ENCODE measurements at regions not wholly inside any gene's neighbourhood (a gene's known extent, or its start where the extent isn't known, plus 50 kb on each side); places are given as distances from the start of the nearest gene placed in this dataset.
A peak's percentile ranks its signal among the peaks of the same experiment; 100 is the strongest.

DNA sequence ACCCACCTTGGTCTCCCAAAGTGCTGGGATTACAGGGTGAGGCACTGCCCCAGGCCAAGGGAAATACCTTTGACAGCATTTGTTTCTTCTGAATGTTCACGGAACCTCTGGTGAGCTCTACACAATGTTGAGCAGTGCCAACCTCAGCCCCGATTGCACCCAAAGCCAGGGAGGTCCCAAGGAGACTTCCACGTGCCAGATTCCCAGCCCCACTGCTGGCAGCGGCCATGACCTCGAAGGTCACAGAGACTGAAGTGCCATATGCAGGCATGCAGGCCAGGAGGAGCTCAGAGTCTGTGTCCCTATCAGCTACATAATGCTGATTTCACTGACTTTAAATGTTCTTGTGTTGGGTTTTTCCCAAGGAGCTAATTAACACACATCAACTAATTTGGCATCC lies 226.4 kb upstream of the FOXF1 start:
- H3K27me3 ChIP-seq = no peaks in the 10 kb centered on the region
- no peak for DNase-seq
- no peaks in the 10 kb centered on the region for H3K36me3 ChIP-seq
- H3K4me1 ChIP-seq = no peaks in the 10 kb centered on the region
- no peak overlapping the region for H3K4me3 ChIP-seq
- H3K27ac ChIP-seq = no peak overlapping the region
- H3K9me3 ChIP-seq (replicated peaks) = no peaks in the 10 kb centered on the region

DNA sequence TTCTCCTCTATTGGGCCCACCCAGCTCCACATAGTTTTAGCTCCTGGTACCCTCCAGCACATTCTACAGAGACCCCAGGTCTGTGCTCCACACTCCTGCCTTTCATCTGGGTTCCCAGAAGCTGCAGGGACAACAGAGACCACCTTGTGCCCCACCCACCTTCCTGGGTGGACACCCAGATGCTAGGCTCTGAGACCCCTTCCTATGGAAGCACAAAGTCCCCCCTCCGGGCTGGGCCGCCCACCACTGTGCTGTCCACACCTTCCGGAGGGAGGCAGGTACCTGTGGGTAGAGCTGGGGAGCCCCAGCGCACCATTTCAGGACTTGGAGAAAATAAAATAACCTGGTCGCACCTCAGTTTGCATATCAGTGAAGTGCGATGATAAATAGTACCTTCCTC lies 224.9 kb upstream of the FOXF1 start:
- Histone ChIP-seq H3K27ac (no peak overlapping the region), H3K36me3 (no peaks in the 10 kb centered on the region), H3K27me3 (no peaks in the 10 kb centered on the region), H3K4me3 (no peak overlapping the region), H3K4me1 (no peaks in the 10 kb centered on the region), H3K9me3 (replicated peaks) (no peaks in the 10 kb centered on the region)
- no peak for DNase-seq

DNA sequence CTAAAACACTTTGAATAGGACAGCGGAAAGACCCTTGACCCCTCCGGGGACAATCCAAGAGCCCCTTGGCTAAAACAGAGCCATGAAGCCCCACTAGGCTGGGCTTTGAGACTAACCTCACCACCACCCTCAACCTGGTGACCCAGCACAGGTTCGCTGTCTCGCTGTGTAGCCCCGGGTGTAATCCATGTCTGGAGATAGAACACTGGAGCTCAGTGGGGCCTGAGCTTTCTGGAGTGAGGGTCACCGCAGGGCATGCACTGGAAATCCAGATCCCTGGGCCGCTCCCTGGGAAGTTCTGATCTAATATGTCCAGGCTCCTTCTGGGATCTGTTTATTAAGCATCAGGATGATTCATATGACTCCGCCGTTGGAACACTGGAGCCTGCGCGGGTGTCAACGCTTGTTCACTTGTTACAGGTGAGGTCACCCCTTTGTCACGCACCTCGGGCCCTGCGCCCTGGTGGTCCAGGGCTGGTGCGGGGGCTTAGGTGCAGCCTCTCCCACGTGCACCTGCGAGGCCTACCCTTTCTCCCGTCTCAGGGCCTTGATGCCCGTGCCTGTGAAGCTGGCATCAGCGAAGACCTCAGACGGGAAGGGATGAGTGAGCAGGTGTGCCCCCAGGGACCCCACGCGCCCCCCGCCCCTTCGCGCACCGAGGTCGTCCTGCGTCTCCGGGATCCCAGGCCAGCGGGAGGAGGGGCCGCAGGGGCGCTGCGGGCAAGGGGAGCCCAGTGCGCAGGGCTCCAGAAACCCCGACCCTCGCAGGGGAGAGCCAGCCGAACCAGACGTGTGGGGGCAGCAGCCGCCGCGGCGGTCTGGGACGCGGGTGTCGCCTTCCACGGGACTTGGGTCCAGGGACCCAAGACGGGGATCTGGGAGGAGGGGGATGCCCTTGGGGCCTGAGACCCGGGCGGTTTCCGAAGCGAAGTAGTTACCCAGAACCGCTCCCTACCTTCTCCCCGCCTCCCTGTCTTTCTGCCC lies 224.1 kb upstream of the FOXF1 start:
- Histone ChIP-seq H3K4me1 (no peaks in the 10 kb centered on the region), H3K36me3 (no peaks in the 10 kb centered on the region), H3K4me3 (no peak overlapping the region), H3K27me3 (no peaks in the 10 kb centered on the region), H3K9me3 (replicated peaks) (no peaks in the 10 kb centered on the region), H3K27ac (no peak overlapping the region)
- no peak for DNase-seq

DNA sequence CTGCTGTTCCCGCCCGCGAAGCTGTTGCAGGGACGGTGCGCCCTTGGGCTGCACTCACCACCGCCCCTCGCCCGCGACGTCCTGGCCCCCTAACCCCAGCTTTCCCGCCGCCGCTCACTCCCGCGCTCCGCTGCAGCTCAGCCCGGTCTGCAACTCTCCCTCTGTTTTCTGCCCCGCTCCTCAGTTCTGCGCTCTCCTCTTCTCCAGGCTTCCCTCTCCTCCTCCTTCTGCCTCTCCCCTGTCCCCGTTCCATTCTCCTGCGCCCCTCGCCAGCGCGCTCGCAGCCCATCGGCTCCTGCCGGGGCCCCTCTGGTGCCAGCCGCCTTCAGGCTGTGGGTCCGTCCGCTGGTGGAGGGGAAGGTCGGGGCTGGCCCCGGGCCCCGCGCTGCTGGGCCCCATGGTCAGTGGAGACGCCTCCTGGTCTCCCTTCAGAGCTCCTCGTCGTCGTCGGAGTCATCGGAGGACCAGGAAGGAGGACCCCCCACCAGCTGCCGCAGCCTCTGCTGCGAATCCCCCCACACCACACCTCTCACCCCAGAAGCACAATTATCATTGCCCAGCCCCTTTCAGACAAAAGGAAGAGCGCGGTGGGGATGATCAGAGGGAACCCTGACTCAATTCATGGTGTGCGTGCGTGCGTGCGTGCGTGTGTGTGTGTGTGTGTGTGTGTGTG lies 223.2 kb upstream of the FOXF1 start:
- Histone ChIP-seq H3K36me3 (no peaks in the 10 kb centered on the region), H3K4me1 (no peaks in the 10 kb centered on the region), H3K4me3 (no peak overlapping the region), H3K27me3 (no peaks in the 10 kb centered on the region), H3K9me3 (replicated peaks) (no peaks in the 10 kb centered on the region), H3K27ac (no peak overlapping the region)
- no peak for DNase-seq

DNA sequence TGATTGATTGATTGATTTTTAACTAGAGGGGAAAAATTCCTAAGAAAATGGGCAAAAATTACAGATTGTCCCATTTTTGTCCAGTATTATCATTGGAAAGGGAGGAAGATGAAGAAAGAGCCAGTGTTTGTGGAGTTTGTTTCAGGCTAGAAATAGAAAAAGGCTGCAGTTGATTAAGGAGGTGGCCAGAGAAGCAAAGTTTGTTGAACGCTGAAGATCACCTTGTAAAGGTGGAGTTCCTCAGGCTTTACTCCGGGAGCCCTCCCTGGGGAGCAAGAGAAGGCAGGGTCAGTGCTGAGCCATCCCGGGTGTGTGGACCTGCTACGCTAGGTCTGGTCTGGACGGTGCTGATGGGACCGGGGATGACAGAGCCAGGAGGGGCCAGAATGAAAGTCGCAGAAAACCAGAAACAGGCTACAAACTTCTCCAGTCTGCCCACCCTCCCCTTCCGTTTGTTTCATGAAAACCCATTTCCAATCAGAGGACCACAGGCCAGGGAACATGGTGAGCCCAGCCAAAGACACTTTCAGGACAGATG lies 222.6 kb upstream of the FOXF1 start:
- H3K36me3 ChIP-seq = no peaks in the 10 kb centered on the region
- no peaks in the 10 kb centered on the region for H3K9me3 ChIP-seq (replicated peaks)
- DNase-seq = no peak
- no peaks in the 10 kb centered on the region for H3K4me1 ChIP-seq
- H3K27me3 ChIP-seq = no peaks in the 10 kb centered on the region
- no peak overlapping the region for H3K27ac ChIP-seq
- H3K4me3 ChIP-seq = no peak overlapping the region

DNA sequence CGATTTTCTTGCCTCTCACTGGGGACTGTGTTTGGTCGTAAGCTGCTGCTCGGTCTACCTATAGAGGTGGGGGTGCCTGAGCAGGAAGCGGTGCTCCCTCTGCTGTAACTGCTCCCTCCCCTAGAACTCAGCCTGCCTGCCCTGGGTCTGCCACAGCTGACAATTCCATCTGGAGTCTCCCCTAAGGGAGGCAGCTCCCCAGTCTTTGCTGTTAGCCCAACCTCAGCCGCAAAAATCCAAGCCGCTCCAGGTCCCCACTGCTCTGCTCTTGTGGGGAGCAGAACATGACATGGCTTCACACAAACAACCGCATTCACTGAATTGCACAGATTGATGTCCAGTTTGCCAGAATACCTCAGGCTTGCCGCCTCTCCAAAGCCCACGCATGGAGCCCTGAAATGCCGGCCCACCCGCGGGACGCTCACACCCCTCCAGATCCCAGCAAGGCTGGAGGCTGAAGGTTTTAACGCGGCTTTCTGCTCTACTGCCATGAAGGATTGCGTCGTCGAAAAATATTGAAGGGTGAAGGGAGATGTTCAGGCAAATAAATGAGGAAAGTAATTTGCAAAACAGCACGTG lies 221.5 kb upstream of the FOXF1 start:
- H3K9me3 ChIP-seq (replicated peaks) = no peaks in the 10 kb centered on the region
- H3K27me3 ChIP-seq = no peaks in the 10 kb centered on the region
- H3K4me3 ChIP-seq = no peak overlapping the region
- H3K4me1 ChIP-seq = peaks cover 3% of the 10 kb centered on the region; the same call in 1 of the 2 replicates
- no peak for DNase-seq
- H3K36me3 ChIP-seq = no peaks in the 10 kb centered on the region
- no peak overlapping the region for H3K27ac ChIP-seq

DNA sequence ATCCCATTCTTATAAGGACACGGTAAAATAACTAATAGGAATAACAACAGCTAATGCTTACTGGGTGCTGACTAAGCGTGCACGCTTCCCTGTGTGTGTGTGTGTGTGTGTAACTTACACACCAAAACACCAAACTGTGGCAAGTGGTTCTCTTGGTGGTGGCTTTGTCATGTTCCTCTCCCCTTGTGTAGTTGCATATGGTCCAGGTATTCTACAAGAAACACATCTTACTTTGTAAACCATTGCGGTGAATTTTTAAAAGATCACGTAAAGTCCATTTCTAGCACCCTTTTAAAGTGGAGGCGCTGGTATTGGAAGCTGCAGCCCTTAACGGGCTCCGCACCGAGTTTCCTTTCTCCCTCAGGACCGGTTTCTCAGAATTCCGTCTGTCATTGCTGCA lies 221.0 kb upstream of the FOXF1 start:
- peaks cover 5% of the 10 kb centered on the region; the same call in 1 of the 2 replicates for H3K4me1 ChIP-seq
- no peak overlapping the region for H3K4me3 ChIP-seq
- H3K27ac ChIP-seq = no peak overlapping the region
- H3K36me3 ChIP-seq = no peaks in the 10 kb centered on the region
- DNase-seq = no peak
- H3K9me3 ChIP-seq (replicated peaks) = no peaks in the 10 kb centered on the region
- H3K27me3 ChIP-seq = no peaks in the 10 kb centered on the region

DNA sequence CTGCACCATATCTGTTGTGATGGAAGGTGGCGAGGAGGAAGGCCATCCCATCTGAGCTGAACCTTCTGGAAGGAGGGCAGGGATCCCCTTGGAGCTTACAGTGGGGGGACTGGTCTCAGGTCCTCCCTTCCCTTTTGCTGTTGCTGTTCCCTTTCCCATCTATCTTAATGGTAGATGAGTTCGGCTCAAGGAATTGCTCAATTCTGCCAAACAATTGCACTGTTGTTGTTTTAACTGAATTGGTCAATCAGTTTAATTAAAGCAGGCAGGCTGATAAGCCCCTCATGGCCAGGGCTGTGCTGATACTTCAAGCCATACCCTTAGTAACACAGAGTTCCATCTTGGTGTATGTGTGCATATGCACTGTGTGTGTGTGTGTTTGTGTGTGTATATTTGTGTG lies 220.4 kb upstream of the FOXF1 start:
- no peak overlapping the region for H3K27ac ChIP-seq
- peaks cover 5% of the 10 kb centered on the region; the same call in 1 of the 2 replicates for H3K4me1 ChIP-seq
- H3K36me3 ChIP-seq = no peaks in the 10 kb centered on the region
- H3K9me3 ChIP-seq (replicated peaks) = no peaks in the 10 kb centered on the region
- DNase-seq = no peak
- H3K27me3 ChIP-seq = no peaks in the 10 kb centered on the region
- H3K4me3 ChIP-seq = no peak overlapping the region

DNA sequence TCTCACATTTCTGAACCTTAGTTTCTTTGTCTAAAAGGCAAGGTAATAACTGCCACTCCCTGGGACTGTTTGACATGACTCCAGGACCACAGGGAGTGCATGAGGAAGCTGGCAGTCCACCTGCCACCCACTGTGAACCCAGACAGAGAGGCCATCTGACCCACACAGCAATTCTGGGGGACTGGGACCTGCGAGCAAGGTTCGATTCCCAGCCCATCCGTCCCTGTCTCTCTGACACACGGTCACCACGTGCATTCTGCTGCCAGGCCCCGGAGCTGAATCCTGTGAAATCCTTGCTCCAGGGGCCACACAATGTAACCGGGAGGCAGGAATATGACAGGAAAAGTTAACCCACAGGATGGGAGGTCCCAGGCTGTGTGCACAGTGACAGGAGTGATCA lies 218.8 kb upstream of the FOXF1 start:
- no peaks in the 10 kb centered on the region for H3K27me3 ChIP-seq
- no peaks in the 10 kb centered on the region for H3K9me3 ChIP-seq (replicated peaks)
- H3K27ac ChIP-seq = no peak overlapping the region
- H3K36me3 ChIP-seq = no peaks in the 10 kb centered on the region
- no peak overlapping the region for H3K4me3 ChIP-seq
- peaks cover 5% of the 10 kb centered on the region; the same call in 1 of the 2 replicates for H3K4me1 ChIP-seq
- no peak for DNase-seq

DNA sequence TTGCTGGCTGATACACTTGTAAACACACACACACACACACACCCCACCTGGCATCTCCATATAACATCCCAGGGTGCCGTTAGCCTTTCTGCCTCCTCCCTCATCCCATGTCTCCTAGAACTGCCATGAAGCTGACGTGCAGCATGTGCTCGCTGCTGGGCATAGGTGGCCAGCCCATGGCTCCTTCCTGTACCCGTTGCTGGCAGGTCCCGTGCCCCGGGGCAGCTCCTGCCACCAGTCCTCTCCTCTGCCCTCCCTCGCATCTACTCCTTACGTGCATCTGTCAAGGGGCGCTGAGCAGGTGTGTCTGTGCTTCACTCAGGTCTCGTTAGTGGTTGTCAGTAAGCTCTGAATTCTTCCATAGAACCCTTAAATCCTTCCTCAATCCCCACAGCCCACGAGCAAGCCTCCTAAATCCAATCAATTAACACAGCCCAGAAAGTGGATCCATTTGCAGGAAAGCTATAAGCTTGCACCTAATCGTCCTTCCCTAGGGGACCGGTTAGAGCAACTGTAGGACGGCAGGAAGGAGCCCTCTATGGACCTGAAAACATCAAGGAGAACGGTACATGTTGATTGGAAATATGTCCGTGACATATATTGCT lies 218.1 kb upstream of the FOXF1 start:
- H3K4me1 ChIP-seq = peaks cover 5% of the 10 kb centered on the region; the same call in 1 of the 2 replicates
- H3K27ac ChIP-seq = no peak overlapping the region
- no peaks in the 10 kb centered on the region for H3K36me3 ChIP-seq
- no peak overlapping the region for H3K4me3 ChIP-seq
- DNase-seq = peak in 1 of 2 experiments; percentile 18
- no peaks in the 10 kb centered on the region for H3K27me3 ChIP-seq
- H3K9me3 ChIP-seq (replicated peaks) = no peaks in the 10 kb centered on the region

DNA sequence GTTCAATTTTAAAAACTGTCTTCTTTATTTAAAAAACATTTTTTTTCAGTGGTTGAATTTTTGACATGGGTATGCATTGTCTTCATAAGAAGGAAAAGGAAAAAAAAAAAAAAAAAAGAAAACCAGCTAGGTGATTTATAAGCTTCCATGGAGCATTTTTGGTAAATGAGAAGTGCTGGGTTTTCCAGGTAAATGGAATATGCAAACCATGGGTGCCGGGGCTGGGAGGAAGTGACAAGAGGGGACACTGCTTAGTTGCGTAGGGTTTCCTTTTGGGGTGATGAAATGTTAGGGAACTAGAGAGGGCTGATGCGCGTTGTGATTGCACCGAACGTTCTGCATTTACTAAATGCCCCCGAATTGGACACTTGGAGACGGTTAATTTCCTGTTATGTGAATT lies 217.4 kb upstream of the FOXF1 start:
- no peaks in the 10 kb centered on the region for H3K27me3 ChIP-seq
- no peaks in the 10 kb centered on the region for H3K36me3 ChIP-seq
- no peak overlapping the region for H3K4me3 ChIP-seq
- H3K27ac ChIP-seq = no peak overlapping the region
- no peaks in the 10 kb centered on the region for H3K9me3 ChIP-seq (replicated peaks)
- DNase-seq = no peak
- peaks cover 5% of the 10 kb centered on the region; the same call in 1 of the 2 replicates for H3K4me1 ChIP-seq

DNA sequence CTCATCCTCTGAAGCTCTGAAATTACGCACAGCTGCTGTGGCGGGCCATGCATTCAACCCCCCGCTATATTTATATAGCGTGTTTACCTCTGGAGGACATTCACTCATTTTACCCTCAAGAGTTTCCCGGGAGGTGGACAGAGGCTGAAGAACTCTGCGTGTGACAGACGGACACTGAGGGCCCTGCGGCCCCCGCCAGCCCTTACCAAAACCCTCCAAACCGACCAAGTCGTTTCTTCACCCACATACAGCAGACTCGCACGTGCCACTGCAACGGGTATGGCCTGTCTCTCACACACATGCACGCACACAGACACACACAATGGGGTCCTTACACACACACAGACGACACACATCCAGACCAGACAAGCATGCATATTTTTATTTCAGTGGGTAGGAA lies 216.4 kb upstream of the FOXF1 start:
- no peaks in the 10 kb centered on the region for H3K9me3 ChIP-seq (replicated peaks)
- no peaks in the 10 kb centered on the region for H3K36me3 ChIP-seq
- H3K4me3 ChIP-seq = no peak overlapping the region
- H3K27me3 ChIP-seq = no peaks in the 10 kb centered on the region
- no peak overlapping the region for H3K27ac ChIP-seq
- DNase-seq = no peak
- peaks cover 5% of the 10 kb centered on the region; the same call in 1 of the 2 replicates for H3K4me1 ChIP-seq

DNA sequence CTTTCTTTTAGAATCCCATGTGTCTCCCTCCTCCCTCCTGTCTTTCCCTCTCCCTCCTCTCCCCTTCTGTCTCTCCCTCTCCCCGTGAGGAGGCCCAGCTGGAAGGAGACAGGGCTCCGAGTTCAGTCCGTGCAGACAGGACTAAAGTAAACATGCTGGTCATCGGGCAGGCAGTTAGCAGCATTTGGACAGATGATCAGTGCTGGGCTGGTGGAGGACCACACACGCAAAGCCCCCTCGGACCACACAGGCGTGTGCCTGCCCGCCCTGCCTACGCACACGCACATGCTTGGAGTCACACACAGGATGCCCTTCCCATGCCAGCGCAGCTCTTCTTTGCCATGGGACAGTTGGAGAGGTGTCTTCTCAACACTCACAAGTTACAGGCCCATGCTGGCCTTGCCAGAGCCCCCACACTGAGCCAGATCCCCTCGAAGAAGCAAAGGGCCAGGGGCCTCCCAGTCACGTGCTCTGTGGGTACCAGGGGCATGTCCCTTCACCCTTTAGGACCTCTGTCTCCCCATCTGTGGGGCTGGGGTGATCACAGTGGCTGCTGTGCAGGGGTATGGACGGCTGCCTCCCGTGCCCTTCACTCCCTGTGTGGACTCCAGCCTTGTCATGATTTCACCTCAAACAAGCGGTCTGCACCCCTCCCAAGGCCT lies 215.7 kb upstream of the FOXF1 start:
- Histone ChIP-seq H3K27ac (no peak overlapping the region; the same call in 1 of the 2 replicates), H3K4me1 (peaks cover 5% of the 10 kb centered on the region; the same call in 1 of the 2 replicates), H3K4me3 (no peak overlapping the region), H3K36me3 (no peaks in the 10 kb centered on the region), H3K9me3 (replicated peaks) (no peaks in the 10 kb centered on the region), H3K27me3 (no peaks in the 10 kb centered on the region)
- peak; percentile 56 to 60 for DNase-seq

DNA sequence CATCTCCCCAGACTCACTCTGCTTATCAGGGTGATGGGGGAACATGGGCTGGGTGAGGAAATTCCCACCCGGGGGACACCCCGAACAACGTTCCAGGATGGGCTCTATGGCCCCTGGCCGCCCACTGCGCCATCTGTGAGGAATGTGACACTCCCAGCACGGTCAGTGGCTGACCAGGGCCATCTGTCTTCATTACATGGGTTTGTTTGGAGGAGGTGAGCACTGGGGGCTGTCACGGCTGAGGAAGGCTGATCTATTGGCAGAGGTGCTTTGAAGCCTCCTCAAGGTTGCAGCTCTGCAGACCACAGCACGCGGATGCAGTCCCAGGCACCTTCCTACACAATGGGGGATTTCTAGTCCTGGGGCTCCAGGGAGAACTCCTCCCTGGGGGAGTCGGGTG lies 214.1 kb upstream of the FOXF1 start:
- no peak for DNase-seq
- Histone ChIP-seq H3K27me3 (no peaks in the 10 kb centered on the region), H3K4me3 (no peak overlapping the region), H3K27ac (no peak overlapping the region), H3K9me3 (replicated peaks) (no peaks in the 10 kb centered on the region), H3K4me1 (peaks cover 5% of the 10 kb centered on the region; the same call in 1 of the 2 replicates), H3K36me3 (no peaks in the 10 kb centered on the region)

Measured in SJCRH30 (cell line).